Erythroblast (primary cell): ENCODE measurements at regions not wholly inside any gene's neighbourhood (a gene's known extent, or its start where the extent isn't known, plus 50 kb on each side); places are given as distances from the start of the nearest gene placed in this dataset.
"Not testable (repeated sequence)": the region's sequence is repeated elsewhere in the genome, so short reads cannot be mapped to it uniquely, and the experiment has no call there.

Experiments used
- GATA1 ChIP-seq: IDR thresholded peaks from 2 replicates; pipeline ENCODE4 v1.6.1; 2011; ENCODE audit warnings: low read depth, mild to moderate bottlenecking, control low read depth, low read length, moderate library complexity
- POLR2A ChIP-seq: IDR thresholded peaks from 2 replicates; pipeline ENCODE4 v1.6.1; 2011; ENCODE audit warnings: mild to moderate bottlenecking, low read length

DNA sequence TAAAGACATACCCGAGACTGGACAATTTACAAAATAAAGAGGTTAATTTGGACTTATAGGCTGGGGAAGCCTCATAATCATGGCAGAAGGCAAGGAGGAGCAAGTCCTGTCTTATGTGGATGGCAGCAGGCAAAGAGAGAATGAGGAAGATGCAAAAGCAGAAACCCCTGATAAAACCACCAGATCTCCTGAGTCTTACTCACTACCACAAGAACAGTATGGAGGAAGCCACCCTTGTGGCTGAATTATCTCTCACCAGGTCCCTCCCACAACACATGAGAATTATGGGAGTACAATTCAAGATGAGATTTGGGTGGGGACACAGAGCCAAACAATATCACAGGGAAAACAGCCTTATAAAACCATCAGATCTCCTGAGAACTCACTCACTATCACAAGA, 61.6 kb upstream of the DCLK2 start:
- not testable (repeated sequence) for TF ChIP-seq POLR2A, GATA1
